Breast epithelium (tissue), 3 donors: ENCODE measurements at regions not wholly inside any gene's neighbourhood (a gene's known extent, or its start where the extent isn't known, plus 50 kb on each side); places are given as distances from the start of the nearest gene placed in this dataset.

Source experiments
- CTCF ChIP-seq, 3 donors: fragments of 450-650 bp; IDR thresholded peaks; one replicate each; pipeline ENCODE4 v1.5.1; 2016 to 2017; ENCODE audit warnings: antibody characterized with exemption in 3 of 3, mild to moderate bottlenecking in 3 of 3, moderate library complexity in 3 of 3
- POLR2A ChIP-seq: fragments of 450-650 bp; IDR thresholded peaks from one replicate; pipeline ENCODE4 v1.6.1; 2016; ENCODE audit warnings: antibody characterized with exemption, mild to moderate bottlenecking, moderate library complexity
- POLR2AphosphoS5 ChIP-seq, 3 donors: sonication (generic); formaldehyde crosslinking; IDR thresholded peaks; one replicate each; pipeline ENCODE4 v1.6.1; 2017; ENCODE audit warnings: antibody characterized with exemption in 3 of 3

- TF ChIP-seq CTCF (IDR thresholded peaks at IDR 0.05) = no peak
- TF ChIP-seq POLR2AphosphoS5 (IDR thresholded peaks at IDR 0.05) = no peak
- TF ChIP-seq POLR2A = no peak
Measured at GRCh38 chr11:134487696-134488095, 75.7 kb upstream of the B3GAT1 start.
